HT-29 (cell line): ENCODE measurements at regions not wholly inside any gene's neighbourhood (a gene's known extent, or its start where the extent isn't known, plus 50 kb on each side); places are given as distances from the start of the nearest gene placed in this dataset.

ENCODE experiments used
- DNase-seq: peaks from one replicate; pipeline ENCODE4 v3.0.0-alpha.2; 2015; ENCODE audit warnings: low spot score

DNA sequence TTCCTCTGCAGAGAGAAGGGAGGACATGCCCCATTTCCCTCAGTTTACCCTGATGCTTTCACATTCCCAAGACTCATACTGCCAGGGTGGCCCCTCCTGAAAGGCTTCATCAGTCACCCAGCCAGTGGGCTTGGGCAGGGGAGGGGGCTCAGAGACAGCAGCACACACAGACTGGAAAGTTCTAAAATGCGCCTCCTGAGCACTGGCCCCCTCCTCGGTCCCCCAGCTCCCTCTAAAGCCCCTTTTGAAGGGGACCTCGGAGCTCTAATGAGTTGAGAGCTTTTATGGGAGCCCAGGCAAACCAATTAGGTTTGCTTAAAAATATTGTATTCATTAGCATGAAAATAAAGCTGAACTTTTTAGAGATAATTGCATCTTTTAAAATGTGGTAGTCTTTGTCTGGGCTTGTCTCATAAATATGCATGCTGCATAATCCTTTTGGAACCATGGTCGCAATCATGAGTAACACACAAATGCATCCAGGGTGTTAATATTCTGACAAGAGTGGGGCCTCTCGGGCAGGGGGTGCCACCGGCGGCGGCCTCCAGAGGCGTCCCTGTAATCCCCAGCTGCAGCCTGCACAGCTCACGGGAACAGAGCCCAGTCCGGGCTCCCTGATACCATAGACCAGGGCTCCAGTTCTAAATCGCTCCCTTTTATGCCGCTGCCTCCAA, 78.5 kb downstream of the RPLP1 start:
- no peak for DNase-seq

- no peak for DNase-seq
These were observed 79.0 kb downstream of the RPLP1 start for GRCh38 chr15:69531665-69532027.

DNA sequence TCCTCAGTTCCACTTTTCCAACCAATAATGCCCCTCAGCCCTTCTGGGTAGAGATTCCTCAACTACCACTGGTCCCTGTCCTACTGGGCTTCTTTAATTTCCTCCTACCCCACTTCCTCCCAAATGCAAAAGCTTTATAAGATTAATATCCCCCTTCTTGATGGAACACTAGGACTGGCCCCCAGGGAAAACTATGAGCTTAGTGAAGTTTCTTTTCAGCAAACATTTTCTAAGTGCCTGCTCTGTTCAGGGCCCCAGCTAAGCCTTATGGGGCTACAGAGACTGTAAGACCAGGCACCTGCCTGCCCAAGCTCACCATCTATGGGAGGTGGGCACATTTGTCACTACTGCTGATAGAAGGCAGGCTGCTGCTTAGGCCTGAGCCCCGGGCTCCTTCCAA, 79.4 kb downstream of the RPLP1 start:
- no peak for DNase-seq

DNA sequence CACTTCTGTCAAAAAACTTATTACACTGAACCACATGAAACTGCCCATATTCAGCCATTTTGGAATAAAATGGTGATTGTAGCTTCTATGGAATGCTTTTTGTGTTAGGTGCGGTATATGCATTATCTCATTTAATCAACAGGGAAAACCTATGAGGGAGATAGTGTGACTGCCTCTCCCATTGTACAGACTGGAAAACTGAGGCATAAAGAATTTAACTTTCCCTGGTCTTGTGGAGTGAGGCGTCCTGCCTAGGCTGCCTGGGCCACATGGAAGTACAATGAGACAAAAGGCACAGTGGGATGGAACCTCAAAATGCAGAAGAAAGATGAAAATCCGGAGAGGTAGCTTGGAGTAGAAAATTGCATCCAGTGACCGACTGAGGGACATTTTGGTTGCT, 80.2 kb downstream of the RPLP1 start:
- DNase-seq, result no peak

- DNase-seq, result no peak
These were observed 80.9 kb downstream of the RPLP1 start for GRCh38 chr15:69533522-69533921.

DNA sequence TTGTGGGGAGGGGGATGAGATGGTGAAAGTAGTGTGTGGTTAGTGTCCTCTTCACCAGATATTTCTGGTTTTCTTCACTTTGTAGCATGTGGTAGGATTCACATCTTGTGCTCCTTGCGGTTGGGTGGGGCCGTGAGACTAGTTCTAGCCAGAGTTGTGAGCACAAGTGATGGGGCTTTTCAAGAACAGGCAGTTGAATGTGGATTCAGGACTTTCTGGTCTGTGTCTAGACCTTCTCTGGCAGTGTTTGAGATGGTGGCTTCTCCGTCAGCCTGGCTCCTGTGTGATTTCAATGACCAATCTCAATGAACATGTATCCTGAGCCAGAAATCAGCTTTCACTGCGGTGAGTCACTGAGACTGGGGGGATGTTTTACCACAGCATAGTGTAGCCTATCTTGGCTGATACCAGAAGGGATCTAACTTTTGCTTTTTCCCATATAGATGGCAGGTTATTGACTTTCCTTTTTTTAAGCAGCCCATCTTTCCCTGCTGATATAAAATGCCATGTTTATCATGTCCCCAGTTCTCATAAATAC, 82.6 kb downstream of the RPLP1 start:
- no peak for DNase-seq

DNA sequence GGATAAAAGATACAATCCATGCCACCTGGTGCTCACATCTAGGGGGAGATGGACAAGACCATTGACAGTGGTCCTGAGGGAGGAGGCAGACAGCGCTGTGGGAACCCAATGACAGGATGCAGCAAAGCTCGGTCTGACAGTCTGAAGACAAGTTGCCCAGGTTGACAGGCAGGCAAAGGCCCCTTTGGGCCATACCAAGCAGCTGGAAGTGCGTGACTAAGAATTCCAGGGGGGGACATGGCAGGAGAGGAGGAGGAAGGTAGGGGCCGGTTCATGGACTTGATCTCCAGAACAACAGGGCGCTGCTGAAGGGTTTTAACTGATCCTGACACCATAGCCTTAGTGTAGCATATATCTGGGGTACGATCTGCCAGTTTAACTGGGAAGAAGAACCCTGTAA, 83.4 kb downstream of the RPLP1 start:
- DNase-seq, result no peak

- DNase-seq, result no peak
These were observed 84.3 kb downstream of the RPLP1 start for GRCh38 chr15:69536726-69537512.

GRCh38 chr15:69537901-69538300, 85.3 kb downstream of the RPLP1 start:
- DNase-seq, result no peak

DNA sequence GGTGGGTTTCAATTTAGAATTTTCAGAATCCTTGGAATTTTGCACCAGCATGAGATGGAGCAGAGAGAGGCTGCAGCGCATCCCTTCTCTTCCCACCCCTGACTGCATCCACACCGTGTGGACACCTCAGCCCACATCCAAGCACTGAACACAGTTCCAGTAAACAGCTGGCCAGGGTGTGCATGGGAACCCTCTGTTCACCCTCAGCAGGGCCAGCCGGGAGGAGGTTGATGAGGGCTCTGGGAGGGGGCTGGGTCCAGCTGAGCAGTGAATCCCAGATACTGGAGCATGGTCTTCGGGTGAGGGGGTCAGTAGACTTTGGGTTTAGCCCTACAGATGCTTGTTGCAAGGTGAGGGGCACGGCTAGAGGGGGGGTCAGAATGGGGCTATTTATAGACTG, 85.8 kb downstream of the RPLP1 start:
- DNase-seq, result no peak

DNA sequence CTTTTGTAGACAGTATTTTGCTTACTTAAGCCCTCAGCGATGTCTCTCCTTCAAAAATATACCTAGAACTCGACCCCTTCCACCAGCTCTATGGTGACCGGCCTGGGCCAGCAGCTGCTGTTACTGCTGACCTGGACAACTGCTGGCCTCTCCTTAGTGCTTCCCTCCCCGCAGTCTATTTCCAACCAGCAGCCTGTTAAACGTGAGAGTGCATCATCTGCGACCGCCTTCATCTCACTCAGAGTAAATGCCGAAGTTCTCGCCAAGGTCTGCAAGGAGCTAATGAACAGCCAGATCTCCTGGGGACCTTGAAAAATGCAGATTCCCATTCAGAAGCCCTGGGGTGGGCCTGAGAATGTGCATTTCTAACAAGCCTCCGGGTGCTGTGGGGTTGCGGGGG, 86.7 kb downstream of the RPLP1 start:
- DNase-seq, result no peak

- DNase-seq, result no peak
These were observed 88.0 kb downstream of the RPLP1 start for GRCh38 chr15:69540622-69541021.

- DNase-seq, result no peak
These were observed 89.4 kb downstream of the RPLP1 start for GRCh38 chr15:69542028-69542427.

GRCh38 chr15:69543681-69544364, 91.2 kb downstream of the RPLP1 start:
- DNase-seq, result no peak

GRCh38 chr15:69544365-69545113, 91.9 kb downstream of the RPLP1 start:
- DNase-seq, result no peak

DNA sequence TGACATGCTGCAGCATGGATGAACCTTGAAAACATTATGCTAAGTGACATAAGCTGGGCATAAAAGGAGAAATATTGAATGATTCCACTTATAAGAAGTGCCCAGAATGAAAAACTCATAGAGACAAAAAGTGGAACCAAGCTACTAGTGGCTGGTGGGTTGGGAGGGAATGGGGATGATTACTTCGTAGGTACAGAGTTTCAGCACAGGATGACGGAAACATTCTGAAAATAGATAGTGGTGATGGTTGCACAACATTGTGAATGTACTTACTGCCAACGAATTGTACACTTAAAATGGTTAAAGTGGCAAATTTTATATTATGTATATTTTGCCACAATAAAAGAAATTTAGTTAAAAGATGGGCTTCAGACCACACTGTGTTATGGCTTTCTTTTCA, 93.6 kb downstream of the RPLP1 start:
- DNase-seq, result no peak

- no peak for DNase-seq
These were observed 96.0 kb downstream of the RPLP1 start for GRCh38 chr15:69548395-69549180.

GRCh38 chr15:69551391-69552056, 98.9 kb downstream of the RPLP1 start:
- DNase-seq, result peak; percentile 57

DNA sequence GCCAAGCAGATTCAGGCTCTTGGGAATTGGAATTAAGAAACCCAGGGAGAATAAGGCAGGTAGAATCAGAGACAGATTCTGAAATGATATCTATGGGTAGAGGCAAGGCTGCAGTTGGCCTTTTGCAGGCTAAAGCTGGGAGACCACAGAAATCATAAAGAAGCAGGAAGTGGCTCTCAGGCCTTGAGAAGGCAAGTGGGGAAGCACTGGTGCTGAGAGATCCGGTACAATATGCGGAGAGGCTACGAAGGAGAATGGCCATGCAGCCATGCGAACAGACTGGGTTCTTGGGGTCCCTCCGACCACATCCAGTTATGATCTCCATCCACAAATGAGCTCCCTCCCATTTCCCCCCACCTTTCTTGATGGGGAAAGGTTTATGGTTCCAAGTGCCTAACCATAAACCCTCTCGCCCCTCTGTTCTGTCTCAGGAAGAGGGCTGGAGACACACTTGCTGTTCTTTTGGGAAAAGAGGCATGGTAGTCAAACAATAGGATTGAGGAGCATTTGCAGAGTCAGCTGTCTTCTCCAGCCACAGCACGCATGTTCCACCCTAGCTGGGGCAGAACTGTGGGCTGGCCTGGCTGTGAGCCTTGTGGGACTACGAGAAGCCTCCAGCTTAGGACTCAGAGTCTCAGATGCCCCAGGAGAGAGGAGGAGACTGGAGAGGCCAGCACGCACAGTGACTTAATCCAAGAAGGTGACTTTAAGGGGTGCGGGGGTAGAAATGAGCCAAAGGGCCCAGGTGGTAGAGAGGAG, 99.6 kb downstream of the RPLP1 start:
- DNase-seq, result no peak

- DNase-seq, result peak; percentile 54
These were observed 101.1 kb downstream of the RPLP1 start for GRCh38 chr15:69553686-69554085.
